Breast epithelium (tissue), 4 donors: ENCODE measurements at regions not wholly inside any gene's neighbourhood (a gene's known extent, or its start where the extent isn't known, plus 50 kb on each side); places are given as distances from the start of the nearest gene placed in this dataset.

ENCODE experiments used
- DNase-seq, 2 donors: peaks; one replicate each; pipeline ENCODE4 v3.0.0-alpha.2; 2019; ENCODE audit warnings: low spot score in 2 of 2
- H3K27ac ChIP-seq, 2 donors: fragments of 200-600 bp; sonication (generic) in 1 of 2; one replicate each; pipeline ENCODE4 v1.5.1; 2016 to 2019; ENCODE audit warnings: mild to moderate bottlenecking in 1 of 2
- H3K27me3 ChIP-seq, 2 donors: fragments of 200-600 bp; sonication (generic) in 1 of 2; one replicate each; pipeline versions ENCODE4 v1.5.1 to v1.6.0; 2017 to 2019; ENCODE audit warnings: control low read depth in 1 of 2, mild to moderate bottlenecking in 1 of 2
- H3K36me3 ChIP-seq: fragments of 200-600 bp; one replicate; pipeline ENCODE4 v1.5.1; 2019
- H3K4me1 ChIP-seq, 2 donors: fragments of 200-600 bp; sonication (generic); one replicate each; pipeline ENCODE4 v1.5.1; 2016 to 2019; ENCODE audit warnings: control low read depth in 1 of 2
- H3K4me3 ChIP-seq, 3 donors: fragments of 200-600 bp; sonication (generic); 1 replicate in 2 of 3; 2 replicates in 1 of 3; pipeline ENCODE4 v1.5.1; 2016 to 2019; ENCODE audit warnings: mild to moderate bottlenecking in 3 of 3, moderate library complexity in 2 of 3
- H3K9me3 ChIP-seq, 2 donors: fragments of 200-600 bp; sonication (generic) in 1 of 2; one replicate each; pipeline ENCODE4 v1.5.1; 2016 to 2019; ENCODE audit warnings: control low read depth in 1 of 2
- POLR2A ChIP-seq: fragments of 450-650 bp; IDR thresholded peaks from one replicate; pipeline ENCODE4 v1.6.1; 2016; ENCODE audit warnings: antibody characterized with exemption, mild to moderate bottlenecking, moderate library complexity
- POLR2AphosphoS5 ChIP-seq, 3 donors: sonication (generic); formaldehyde crosslinking; IDR thresholded peaks; one replicate each; pipeline ENCODE4 v1.6.1; 2017; ENCODE audit warnings: antibody characterized with exemption in 3 of 3
- intact Hi-C: fragments of 100-400 bp; cut with DNase I; formaldehyde crosslinking; loops from one replicate; pipeline ENCODE4 v1.15.1; 2023; ENCODE audit warnings: low total_unique reads
- TF ChIP-seq, protein P1 (sequence below), 3 donors: fragments of 450-650 bp; IDR thresholded peaks; one replicate each; pipeline ENCODE4 v1.5.1; 2016 to 2017; ENCODE audit warnings: antibody characterized with exemption in 3 of 3, mild to moderate bottlenecking in 3 of 3, moderate library complexity in 3 of 3

DNA sequence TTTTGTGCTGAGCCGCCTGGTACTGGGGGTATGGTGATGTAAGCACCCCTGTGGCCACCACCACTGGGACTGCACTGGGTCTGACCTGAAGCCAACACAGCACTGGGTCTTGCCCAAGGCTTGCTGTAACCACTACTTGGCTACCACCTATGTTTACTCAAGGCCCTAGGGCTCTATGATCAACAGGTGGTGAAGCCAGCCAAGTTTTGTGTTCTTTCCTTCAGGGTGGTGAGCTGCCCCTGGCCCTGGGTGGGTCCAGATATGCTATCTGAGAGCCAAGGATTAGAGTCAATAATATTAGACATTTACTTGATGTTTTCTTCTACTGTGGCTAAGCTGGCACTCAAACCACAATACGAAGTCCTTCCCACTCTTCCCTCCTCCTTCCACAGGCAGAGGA, 55.1 kb upstream of the PAGE4 start:
- Histone ChIP-seq H3K27ac (no peak overlapping the region), H3K27me3 (peaks cover 0 to 51% of the 10 kb centered on the region in 2 donors), H3K4me3 (no peak overlapping the region), H3K4me1 (no peaks in the 10 kb centered on the region), H3K36me3 (no peaks in the 10 kb centered on the region), H3K9me3 (no peaks in the 10 kb centered on the region)
- DNase-seq: no peak
- intact Hi-C loops: no loop called here
- TF ChIP-seq POLR2A (no peak), POLR2AphosphoS5 (IDR thresholded peaks at IDR 0.05) (no peak)
- TF ChIP-seq, protein P1, sequence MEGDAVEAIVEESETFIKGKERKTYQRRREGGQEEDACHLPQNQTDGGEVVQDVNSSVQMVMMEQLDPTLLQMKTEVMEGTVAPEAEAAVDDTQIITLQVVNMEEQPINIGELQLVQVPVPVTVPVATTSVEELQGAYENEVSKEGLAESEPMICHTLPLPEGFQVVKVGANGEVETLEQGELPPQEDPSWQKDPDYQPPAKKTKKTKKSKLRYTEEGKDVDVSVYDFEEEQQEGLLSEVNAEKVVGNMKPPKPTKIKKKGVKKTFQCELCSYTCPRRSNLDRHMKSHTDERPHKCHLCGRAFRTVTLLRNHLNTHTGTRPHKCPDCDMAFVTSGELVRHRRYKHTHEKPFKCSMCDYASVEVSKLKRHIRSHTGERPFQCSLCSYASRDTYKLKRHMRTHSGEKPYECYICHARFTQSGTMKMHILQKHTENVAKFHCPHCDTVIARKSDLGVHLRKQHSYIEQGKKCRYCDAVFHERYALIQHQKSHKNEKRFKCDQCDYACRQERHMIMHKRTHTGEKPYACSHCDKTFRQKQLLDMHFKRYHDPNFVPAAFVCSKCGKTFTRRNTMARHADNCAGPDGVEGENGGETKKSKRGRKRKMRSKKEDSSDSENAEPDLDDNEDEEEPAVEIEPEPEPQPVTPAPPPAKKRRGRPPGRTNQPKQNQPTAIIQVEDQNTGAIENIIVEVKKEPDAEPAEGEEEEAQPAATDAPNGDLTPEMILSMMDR (IDR thresholded peaks at IDR 0.05): no peak

DNA sequence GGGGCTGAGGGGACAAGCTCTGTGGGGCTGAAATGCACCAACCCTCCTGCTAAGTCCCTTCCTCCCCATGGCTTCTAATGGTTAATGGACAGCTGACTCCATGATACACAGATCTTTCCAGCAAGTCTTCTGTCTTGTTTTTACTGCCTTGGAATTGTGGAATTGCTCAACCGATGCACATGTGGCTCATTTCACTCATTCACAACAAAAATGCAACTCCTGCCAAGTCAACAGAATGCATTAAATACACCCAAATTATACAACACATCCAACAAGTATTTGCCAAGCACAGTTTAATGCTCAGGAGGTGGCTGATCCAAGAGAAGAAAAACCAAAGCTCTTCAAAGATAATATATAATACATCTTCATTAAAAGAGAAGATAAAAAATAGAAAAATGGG, 61.9 kb upstream of the PAGE4 start:
- H3K36me3 ChIP-seq: no peaks in the 10 kb centered on the region
- TF ChIP-seq POLR2AphosphoS5 (IDR thresholded peaks at IDR 0.05) (no peak), POLR2A (no peak)
- TF ChIP-seq, protein P1 (IDR thresholded peaks at IDR 0.05): no peak
- H3K4me3 ChIP-seq: no peak overlapping the region
- intact Hi-C loops: no loop called here
- DNase-seq: no peak
- no peak overlapping the region for H3K27ac ChIP-seq
- H3K27me3 ChIP-seq: peaks cover 0 to 32% of the 10 kb centered on the region in 2 donors
- no peaks in the 10 kb centered on the region for H3K9me3 ChIP-seq
- no peaks in the 10 kb centered on the region for H3K4me1 ChIP-seq

DNA sequence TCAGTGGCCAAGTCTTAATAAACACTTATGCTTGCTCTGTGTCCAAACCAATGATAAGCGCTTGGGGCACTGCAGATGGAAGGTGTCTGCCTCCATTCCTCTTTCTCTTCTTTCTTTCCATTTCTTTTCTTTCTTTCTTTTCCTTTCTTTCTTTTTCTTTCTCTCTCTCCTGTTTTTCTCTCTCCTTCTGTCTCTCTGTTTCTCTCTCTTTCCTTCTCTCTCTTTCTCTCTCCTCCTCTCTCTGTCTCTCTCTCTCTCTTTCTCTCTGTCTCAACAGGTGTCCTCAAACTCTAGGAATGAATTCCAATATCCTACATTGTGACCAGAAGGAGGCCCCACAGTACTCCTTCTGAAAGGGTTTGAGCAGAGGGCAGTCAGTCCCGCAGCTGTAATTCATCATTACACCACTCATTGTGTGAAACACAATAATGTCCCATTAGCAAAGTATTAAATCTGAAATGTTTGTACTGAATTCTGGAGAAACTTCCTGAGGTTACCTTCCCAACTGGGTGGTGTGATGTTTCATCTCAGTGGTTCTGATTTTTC, 66.5 kb upstream of the PAGE1 start:
- DNase-seq: no peak
- TF ChIP-seq POLR2A (no peak), POLR2AphosphoS5 (IDR thresholded peaks at IDR 0.05) (no peak)
- TF ChIP-seq, protein P1 (IDR thresholded peaks at IDR 0.05): no peak
- no peak overlapping the region for H3K4me3 ChIP-seq
- H3K9me3 ChIP-seq: no peaks in the 10 kb centered on the region
- no peaks in the 10 kb centered on the region for H3K36me3 ChIP-seq
- intact Hi-C loops: no loop called here
- H3K27ac ChIP-seq: no peak overlapping the region
- no peaks in the 10 kb centered on the region for H3K4me1 ChIP-seq
- H3K27me3 ChIP-seq: peaks cover 0 to 52% of the 10 kb centered on the region in 2 donors

DNA sequence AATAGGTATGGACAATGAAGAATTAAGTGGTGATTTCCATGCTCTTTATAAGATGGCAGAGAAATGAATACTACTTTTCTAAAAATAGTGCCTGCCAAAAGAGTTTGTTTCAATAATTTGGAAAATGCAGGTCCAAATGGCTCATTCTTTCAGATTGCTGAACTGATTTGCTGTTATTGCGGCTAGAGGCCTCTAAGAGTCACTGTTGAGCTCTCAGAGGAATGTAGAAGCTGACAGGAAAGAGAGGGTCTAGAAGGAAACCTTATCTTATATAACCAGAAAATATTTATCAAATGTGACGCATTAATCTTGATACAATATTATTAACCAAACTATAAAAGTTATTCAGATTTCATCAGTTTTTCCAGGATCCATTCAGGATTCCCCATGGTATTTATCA, 65.7 kb upstream of the PAGE1 start:
- Histone ChIP-seq H3K27ac (no peak overlapping the region), H3K27me3 (peaks cover 0 to 53% of the 10 kb centered on the region in 2 donors), H3K9me3 (no peaks in the 10 kb centered on the region), H3K4me1 (no peaks in the 10 kb centered on the region), H3K36me3 (no peaks in the 10 kb centered on the region), H3K4me3 (no peak overlapping the region)
- intact Hi-C loops: no loop called here
- TF ChIP-seq, protein P1 (IDR thresholded peaks at IDR 0.05): peak in 1 of 3 donors; percentile 22
- no peak for TF ChIP-seq POLR2AphosphoS5 (IDR thresholded peaks at IDR 0.05)
- DNase-seq: no peak

DNA sequence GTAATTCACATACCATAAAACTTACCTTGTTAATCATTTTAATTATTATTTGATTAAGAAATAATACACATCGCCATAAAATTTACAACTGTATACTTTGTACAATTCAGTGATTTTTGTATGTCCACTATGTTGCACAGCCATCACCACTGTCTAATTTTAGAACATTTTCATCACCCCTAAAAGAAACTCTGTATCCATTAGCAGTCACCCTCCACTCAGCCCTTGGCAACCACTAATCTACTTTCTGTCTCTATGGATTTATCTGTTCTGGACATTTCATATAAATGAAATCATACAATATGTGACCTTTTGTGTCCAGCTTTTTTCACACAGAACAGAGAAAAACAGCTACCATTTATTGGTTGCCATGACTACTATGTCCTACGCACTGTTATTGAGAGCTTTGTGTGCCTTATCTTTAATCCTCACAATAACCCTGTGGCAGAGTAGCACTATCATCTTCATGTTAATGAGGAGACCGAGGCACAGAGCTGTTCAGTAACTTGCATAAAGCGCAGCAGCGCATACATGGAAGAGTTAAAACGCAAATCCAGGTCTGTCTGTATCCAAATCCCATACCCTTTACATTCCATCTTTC, 64.6 kb upstream of the PAGE1 start:
- Histone ChIP-seq H3K9me3 (no peaks in the 10 kb centered on the region), H3K27me3 (peaks cover 0 to 62% of the 10 kb centered on the region in 2 donors), H3K27ac (no peak overlapping the region), H3K4me3 (no peak overlapping the region), H3K4me1 (no peaks in the 10 kb centered on the region), H3K36me3 (no peaks in the 10 kb centered on the region)
- DNase-seq: no peak
- intact Hi-C loops: no loop called here
- TF ChIP-seq, protein P1 (IDR thresholded peaks at IDR 0.05): no peak
- TF ChIP-seq POLR2A (no peak), POLR2AphosphoS5 (IDR thresholded peaks at IDR 0.05) (no peak)
